Peyer's patch (tissue), 4 donors: ENCODE measurements at regions not wholly inside any gene's neighbourhood (a gene's known extent, or its start where the extent isn't known, plus 50 kb on each side); places are given as distances from the start of the nearest gene placed in this dataset.

Experiments
- POLR2A ChIP-seq, 2 donors: fragments of 450-650 bp; IDR thresholded peaks; one replicate each; pipeline ENCODE4 v1.5.1; 2017; ENCODE audit warnings: antibody characterized with exemption in 2 of 2, mild to moderate bottlenecking in 2 of 2, moderate library complexity in 2 of 2
- TF ChIP-seq, protein P1 (sequence below), 6 experiments: fragments of 450-650 bp in 4 of 6; fragments of 200-600 bp in 2 of 6; sonication (generic) in 1 of 6; IDR thresholded peaks; one replicate each; pipeline ENCODE4 v1.5.1; 2017 to 2019; ENCODE audit warnings: antibody characterized with exemption in 6 of 6, mild to moderate bottlenecking in 3 of 6, moderate library complexity in 1 of 6

- TF ChIP-seq, protein P1, sequence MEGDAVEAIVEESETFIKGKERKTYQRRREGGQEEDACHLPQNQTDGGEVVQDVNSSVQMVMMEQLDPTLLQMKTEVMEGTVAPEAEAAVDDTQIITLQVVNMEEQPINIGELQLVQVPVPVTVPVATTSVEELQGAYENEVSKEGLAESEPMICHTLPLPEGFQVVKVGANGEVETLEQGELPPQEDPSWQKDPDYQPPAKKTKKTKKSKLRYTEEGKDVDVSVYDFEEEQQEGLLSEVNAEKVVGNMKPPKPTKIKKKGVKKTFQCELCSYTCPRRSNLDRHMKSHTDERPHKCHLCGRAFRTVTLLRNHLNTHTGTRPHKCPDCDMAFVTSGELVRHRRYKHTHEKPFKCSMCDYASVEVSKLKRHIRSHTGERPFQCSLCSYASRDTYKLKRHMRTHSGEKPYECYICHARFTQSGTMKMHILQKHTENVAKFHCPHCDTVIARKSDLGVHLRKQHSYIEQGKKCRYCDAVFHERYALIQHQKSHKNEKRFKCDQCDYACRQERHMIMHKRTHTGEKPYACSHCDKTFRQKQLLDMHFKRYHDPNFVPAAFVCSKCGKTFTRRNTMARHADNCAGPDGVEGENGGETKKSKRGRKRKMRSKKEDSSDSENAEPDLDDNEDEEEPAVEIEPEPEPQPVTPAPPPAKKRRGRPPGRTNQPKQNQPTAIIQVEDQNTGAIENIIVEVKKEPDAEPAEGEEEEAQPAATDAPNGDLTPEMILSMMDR (IDR thresholded peaks at IDR 0.05), result peak in 1 of 6 experiments; percentile 10
- TF ChIP-seq POLR2A (IDR thresholded peaks at IDR 0.05), result no peak
Observed at GRCh38 chr14:55807881-55808379, 227.9 kb downstream of the KTN1 start.
